ENCODE measurements at regions not wholly inside any gene's neighbourhood (a gene's known extent, or its start where the extent isn't known, plus 50 kb on each side); places are given as distances from the start of the nearest gene placed in this dataset.
"Not testable (repeated sequence)": the region's sequence is repeated elsewhere in the genome, so short reads cannot be mapped to it uniquely, and the experiment has no call there.

DNA sequence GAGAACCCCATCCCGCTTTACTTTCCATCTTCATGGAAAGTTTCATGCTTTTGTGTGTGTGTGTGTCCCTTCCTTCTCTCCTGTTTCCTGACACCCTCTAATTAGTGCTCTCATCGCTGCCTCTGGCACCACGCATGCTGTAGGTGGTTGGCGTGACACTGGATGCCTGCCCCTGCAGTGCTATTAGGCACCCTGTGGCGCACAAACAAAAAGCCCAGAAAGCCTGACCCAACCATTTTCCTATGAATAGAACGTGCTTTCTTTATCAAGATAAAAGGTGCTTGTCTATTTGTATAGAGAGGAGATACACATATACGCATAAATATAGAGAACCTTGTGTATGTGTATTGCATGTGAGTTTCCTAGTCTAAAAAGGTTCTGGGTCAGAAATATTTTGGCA, 120.8 kb upstream of the CDCA7L start:
- Mint-ChIP-seq H3K9me3 (no peaks in the 10 kb centered on the region), H3K4me3 (no peak overlapping the region), H3K27ac (no peak overlapping the region), H3K27me3 (peaks cover 6 to 21% (median 11%) of the 10 kb centered on the region in 5 donors), H3K36me3 (no peaks in the 10 kb centered on the region), H3K4me1 (no peaks in the 10 kb centered on the region)
- ATAC-seq (no peak), DNase-seq (no peak)
- POLR2A ChIA-PET: no interaction called here

DNA sequence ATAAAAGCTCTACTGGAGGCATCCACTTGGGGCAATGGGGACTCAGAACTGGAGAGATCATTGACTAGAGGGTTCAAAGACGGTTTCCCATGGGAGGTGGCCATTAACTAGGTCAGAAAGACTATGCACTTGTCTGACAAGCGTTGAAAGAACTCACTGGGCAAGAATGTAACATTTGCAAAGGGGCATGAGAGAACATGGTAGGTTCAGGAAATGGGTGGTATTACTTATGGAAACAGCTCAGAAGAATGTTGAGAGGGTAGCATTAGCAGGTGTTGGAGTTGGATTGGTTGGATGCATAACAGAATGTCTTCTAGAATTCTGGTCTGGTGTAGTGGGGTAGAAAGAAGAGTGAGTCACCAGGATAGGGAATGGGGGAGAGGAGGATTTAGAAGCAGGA, 119.1 kb upstream of the CDCA7L start:
- no peak for DNase-seq
- Mint-ChIP-seq H3K4me3 (no peak overlapping the region), H3K36me3 (no peaks in the 10 kb centered on the region), H3K9me3 (no peaks in the 10 kb centered on the region), H3K27ac (no peak overlapping the region), H3K27me3 (peaks cover 12 to 21% (median 14%) of the 10 kb centered on the region in 5 donors), H3K4me1 (no peaks in the 10 kb centered on the region)
- ATAC-seq: no peak
- POLR2A ChIA-PET: no interaction called here

DNA sequence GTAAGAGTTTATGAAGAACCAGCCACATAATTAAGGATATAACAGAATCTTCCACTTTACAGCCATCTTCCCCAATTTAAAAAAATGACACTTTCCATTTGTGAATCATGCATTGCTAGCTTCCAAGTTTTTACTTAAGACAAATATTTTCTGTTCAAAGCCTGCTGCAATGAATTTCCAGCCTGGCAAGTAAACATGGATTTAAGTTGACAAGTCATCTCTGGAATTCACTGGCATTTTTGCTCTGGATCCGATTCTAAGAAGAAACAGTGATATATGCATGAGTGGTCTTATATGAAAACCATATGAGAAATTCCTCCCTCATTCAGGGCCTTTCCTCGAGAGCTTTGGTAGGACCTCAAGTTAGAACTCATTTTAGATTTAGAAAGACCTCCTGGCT, 116.1 kb upstream of the CDCA7L start:
- no peak overlapping the region for H3K27ac Mint-ChIP-seq
- H3K27me3 Mint-ChIP-seq: peaks cover 7 to 13% (median 12%) of the 10 kb centered on the region in 5 donors
- DNase-seq: no peak
- no peak overlapping the region for H3K4me3 Mint-ChIP-seq
- POLR2A ChIA-PET: no interaction called here
- no peaks in the 10 kb centered on the region for H3K36me3 Mint-ChIP-seq
- no peak for ATAC-seq
- peaks cover 0 to 2% (median 0%) of the 10 kb centered on the region in 9 donors for H3K9me3 Mint-ChIP-seq
- H3K4me1 Mint-ChIP-seq: no peaks in the 10 kb centered on the region

DNA sequence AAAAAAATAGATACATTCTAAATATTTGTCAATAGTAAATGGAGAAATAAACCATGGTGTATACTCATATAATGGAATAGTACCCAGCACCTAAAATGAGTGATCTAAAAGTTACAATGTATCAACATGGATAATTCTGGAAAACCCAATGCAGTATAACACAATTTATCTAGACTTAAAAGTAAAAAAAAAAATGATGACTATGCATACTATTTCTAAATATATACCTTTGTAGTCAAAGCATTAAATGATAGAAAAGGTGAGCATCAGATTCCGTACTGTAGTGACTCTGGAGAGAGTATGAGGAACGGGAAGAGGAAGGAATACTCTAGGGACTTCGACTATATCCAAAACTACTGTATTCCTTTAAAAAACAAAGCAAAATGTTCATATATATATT, 115.2 kb upstream of the CDCA7L start:
- H3K9me3 Mint-ChIP-seq: peaks cover 0 to 2% (median 0%) of the 10 kb centered on the region in 9 donors
- no peak overlapping the region for H3K27ac Mint-ChIP-seq
- no peaks in the 10 kb centered on the region for H3K36me3 Mint-ChIP-seq
- no peak overlapping the region for H3K4me3 Mint-ChIP-seq
- H3K4me1 Mint-ChIP-seq: no peaks in the 10 kb centered on the region
- POLR2A ChIA-PET: no interaction called here
- peaks cover 5 to 17% (median 13%) of the 10 kb centered on the region in 5 donors for H3K27me3 Mint-ChIP-seq
- DNase-seq (no peak), ATAC-seq (no peak)

DNA sequence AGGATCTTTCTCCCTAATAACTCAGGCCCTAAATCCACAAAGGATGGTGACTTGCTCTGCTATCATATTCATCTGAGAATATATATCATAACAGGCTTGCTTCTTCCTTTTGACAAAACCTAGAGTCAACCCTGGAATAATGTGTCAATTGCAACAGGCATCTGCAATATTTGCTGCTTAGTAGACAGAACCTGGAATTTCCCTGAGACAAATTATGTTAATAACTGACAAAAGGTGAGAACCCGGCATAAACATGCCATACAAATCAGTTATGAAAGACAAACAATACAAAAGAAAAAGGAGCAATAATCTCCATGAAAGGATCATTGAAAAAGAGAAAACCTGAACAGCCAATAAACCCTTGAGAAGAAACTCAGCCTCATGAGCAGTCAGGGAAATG, 114.5 kb upstream of the CDCA7L start:
- H3K4me1 Mint-ChIP-seq: no peaks in the 10 kb centered on the region
- no peak for ATAC-seq

DNA sequence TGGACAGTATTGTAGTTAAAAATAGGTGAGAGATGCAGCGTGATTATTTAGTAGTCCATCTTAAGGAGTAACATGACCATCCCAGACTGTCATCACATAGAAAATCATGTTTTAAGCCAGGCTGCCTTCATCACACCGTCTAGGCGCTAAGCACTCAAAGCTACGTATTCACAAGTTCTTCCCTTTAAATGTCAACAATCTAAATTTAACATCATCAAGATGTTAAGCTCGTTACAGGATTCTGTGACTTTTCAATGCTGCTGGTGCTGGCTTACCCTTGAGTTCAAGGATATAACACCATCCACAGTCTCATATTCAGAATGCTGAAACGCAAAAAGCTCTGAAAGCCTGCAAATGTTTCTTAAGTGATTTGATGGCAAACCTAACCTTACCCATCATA, 109.5 kb upstream of the CDCA7L start:
- DNase-seq (no peak), ATAC-seq (no peak)
- H3K27me3 Mint-ChIP-seq: peaks cover 8 to 15% (median 13%) of the 10 kb centered on the region in 5 donors
- H3K36me3 Mint-ChIP-seq: no peaks in the 10 kb centered on the region
- H3K4me3 Mint-ChIP-seq: no peak overlapping the region
- H3K27ac Mint-ChIP-seq: no peak overlapping the region
- no peaks in the 10 kb centered on the region for H3K4me1 Mint-ChIP-seq
- POLR2A ChIA-PET: no interaction called here
- peaks cover 0 to 2% (median 0%) of the 10 kb centered on the region in 9 donors for H3K9me3 Mint-ChIP-seq

More for the DNA sequence above, 114.5 kb upstream of the CDCA7L start:
- Mint-ChIP-seq H3K27me3 (peaks cover 7 to 17% (median 15%) of the 10 kb centered on the region in 5 donors), H3K27ac (no peak overlapping the region), H3K4me3 (no peak overlapping the region), H3K9me3 (peaks cover 0 to 2% (median 0%) of the 10 kb centered on the region in 9 donors), H3K36me3 (no peaks in the 10 kb centered on the region)
- POLR2A ChIA-PET: no interaction called here
- DNase-seq: no peak

DNA sequence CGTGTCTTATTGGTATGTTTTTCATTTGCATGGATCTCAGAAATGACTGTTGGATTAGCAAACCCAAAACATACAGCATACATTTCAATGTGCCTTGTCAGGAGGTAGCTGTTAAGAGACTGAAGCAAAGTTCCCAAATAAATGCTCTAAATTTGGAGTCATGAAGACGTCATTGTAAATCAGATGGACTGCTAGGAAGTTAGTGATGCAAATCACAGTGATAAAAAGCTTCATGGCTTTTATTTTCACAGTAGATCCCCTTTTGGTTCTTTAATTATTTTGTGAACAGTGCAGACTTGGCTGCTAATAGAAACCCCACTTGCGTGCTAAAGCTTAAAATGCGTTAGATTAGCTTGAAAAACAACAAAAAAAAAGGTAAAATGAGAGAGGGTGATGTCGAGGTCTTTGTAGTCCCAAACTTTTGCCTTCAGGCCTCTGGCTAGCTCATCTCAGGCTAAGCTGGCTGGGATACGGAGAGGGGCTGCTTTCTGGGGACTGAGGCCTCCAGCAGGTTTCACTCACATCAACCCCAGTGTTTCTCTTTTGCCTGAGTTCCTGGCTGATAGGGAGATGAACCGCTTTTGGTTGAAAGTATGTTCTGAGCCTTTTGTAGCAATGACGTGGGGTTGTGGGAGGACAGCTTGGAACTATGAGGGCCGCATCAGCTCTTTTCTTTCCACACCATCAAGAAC, 107.1 kb upstream of the CDCA7L start:
- no peak for ATAC-seq
- no peak overlapping the region for H3K27ac Mint-ChIP-seq
- H3K9me3 Mint-ChIP-seq: no peaks in the 10 kb centered on the region
- H3K36me3 Mint-ChIP-seq: no peaks in the 10 kb centered on the region
- no peak for DNase-seq
- no peak overlapping the region for H3K4me3 Mint-ChIP-seq
- H3K27me3 Mint-ChIP-seq: peaks cover 5 to 14% (median 10%) of the 10 kb centered on the region in 5 donors
- POLR2A ChIA-PET: no interaction called here
- no peaks in the 10 kb centered on the region for H3K4me1 Mint-ChIP-seq

DNA sequence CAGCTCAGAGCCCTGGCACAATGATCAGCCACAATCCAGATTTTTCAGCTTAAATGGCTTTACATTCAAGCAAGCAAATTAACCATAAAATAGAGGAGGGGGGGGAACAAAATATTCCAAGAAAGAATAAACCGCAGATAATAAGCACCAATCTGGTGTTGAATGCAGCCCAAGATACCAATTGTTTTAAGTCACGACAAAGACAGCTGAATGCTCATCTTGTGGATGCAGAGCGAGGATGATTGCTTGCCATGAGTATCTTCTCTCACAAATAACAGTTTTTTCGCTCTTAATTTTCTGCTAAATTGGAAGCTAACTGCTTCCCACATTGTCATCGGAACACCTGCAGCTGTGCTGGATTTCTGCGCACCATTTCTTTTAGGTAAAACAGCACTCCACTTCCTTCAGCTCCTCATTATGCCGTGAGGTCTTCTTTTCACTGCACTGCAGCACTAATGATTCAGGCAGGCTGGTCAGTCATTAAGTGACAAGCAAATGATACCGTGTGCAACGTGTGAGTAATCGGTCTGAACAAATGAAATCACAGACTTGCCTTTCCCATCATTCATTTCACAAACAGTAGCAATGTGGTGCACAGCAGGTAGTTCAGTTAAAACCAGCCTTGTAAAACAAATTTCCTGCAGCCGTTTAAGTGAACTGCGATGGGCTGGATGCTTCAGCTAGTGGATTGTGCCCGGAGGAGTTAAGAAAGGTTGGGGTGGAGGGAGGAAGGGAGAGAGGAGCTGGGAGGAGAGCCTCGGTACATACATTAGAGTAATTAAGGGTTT, 106.4 kb upstream of the CDCA7L start:
- DNase-seq (no peak), ATAC-seq (no peak)
- Mint-ChIP-seq H3K27ac (no peak overlapping the region), H3K4me1 (no peaks in the 10 kb centered on the region), H3K27me3 (peaks cover 4 to 14% (median 10%) of the 10 kb centered on the region in 5 donors), H3K4me3 (no peak overlapping the region), H3K9me3 (no peaks in the 10 kb centered on the region), H3K36me3 (no peaks in the 10 kb centered on the region)
- POLR2A ChIA-PET: no interaction called here

DNA sequence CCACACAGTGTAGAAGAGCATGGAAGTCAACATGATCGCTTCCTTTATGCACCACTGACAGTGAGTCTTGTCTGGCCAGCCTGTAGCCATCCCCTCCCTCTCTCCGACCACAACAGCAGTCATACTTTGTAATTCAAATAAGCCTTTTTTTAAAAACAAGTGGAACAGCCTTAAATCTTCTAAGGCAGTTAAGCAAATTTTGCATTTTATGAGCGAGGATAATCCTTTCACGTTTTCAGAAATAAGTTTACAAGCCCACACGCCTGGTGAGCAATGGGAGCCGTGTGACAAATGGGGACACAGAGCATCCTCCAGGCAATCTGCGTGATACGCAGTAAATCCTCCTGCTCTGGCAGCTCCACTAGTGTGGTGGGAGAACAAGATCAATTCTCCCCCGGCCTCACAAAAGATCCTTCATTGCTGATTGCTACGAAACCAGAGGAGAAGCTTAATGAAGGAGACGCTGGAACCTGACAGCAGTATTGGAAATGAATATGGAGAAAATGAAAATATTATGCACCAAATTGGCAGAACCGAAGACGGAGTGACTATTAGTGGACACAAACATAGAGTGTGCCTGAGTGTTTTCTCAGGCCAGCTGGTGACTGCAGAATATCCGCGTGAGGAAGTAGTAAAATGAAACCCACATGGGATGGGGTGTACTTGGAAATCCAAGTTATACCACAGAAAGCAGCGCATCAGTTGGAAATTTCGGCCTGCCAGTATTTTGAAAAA, 104.2 kb upstream of the CDCA7L start:
- H3K27me3 Mint-ChIP-seq: peaks cover 0 to 7% (median 5%) of the 10 kb centered on the region in 5 donors
- no peak overlapping the region for H3K4me3 Mint-ChIP-seq
- ATAC-seq (no peak), DNase-seq (no peak)
- H3K9me3 Mint-ChIP-seq: no peaks in the 10 kb centered on the region
- H3K4me1 Mint-ChIP-seq: no peaks in the 10 kb centered on the region
- POLR2A ChIA-PET: no interaction called here
- H3K27ac Mint-ChIP-seq: peak overlapping the region in 1 of 10 donors; percentile 11
- no peaks in the 10 kb centered on the region for H3K36me3 Mint-ChIP-seq

DNA sequence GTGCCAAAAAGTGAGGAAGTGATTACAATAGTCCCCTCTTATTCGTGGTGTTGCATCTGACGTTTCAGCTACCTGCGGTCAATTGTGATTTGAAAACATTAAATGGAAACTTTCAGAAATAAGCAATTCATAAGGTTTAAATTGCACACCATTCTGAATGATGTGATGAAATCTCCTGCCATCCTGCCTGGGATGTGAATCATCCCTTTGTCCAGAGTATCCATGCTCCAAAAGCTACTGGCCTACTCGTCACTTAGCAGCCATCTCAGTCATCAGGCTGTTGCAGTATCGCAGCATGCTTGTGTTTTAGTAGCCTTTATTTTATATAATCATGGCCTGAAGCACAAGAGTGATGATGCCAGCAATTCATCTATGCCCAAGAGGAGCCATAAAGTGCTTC, 97.7 kb upstream of the CDCA7L start:
- Mint-ChIP-seq H3K27ac (no peak overlapping the region), H3K27me3 (peaks cover 3 to 26% (median 10%) of the 10 kb centered on the region in 5 donors)

DNA sequence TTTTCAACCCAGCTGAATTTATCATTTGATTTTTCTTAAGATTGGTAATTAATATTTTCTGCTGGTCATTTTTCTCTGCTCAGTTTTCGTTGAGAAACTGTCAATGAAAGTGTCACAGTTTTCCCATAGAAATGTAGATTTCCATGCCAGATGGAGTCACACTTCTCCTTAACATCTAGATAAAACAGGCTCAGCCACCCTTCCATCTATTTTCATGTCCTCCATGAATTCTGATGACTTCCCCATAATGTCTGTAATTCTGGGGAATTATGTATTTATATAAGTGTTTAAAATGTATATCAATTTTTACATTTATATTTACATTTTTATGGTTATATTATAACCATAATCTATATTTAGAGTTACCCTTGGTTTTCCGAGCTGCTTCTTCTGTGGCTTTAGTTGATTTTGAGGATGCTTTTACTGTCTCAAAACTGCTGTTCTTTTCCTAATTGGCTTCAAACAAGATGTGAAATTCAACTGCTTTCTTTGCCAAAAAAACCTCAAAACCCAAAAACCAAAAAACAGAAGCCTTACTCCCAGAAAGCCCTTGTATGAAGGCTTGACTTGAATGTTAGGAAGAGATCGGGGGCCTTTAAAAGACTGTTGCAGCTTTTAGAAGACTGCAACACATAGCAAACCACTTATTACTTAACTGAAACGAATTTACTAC, 95.4 kb upstream of the CDCA7L start:
- Mint-ChIP-seq H3K27ac (no peak overlapping the region), H3K9me3 (no peaks in the 10 kb centered on the region), H3K27me3 (peaks cover 3 to 33% (median 10%) of the 10 kb centered on the region in 5 donors), H3K4me1 (no peaks in the 10 kb centered on the region), H3K4me3 (no peak overlapping the region), H3K36me3 (no peaks in the 10 kb centered on the region)
- ATAC-seq (no peak), DNase-seq (no peak)
- POLR2A ChIA-PET: no interaction called here

More for the DNA sequence above, 97.7 kb upstream of the CDCA7L start:
- H3K4me1 Mint-ChIP-seq: no peaks in the 10 kb centered on the region
- H3K36me3 Mint-ChIP-seq: no peaks in the 10 kb centered on the region
- no peak overlapping the region for H3K4me3 Mint-ChIP-seq
- ATAC-seq: no peak
- POLR2A ChIA-PET: no interaction called here
- no peak for DNase-seq
- H3K9me3 Mint-ChIP-seq: no peaks in the 10 kb centered on the region

DNA sequence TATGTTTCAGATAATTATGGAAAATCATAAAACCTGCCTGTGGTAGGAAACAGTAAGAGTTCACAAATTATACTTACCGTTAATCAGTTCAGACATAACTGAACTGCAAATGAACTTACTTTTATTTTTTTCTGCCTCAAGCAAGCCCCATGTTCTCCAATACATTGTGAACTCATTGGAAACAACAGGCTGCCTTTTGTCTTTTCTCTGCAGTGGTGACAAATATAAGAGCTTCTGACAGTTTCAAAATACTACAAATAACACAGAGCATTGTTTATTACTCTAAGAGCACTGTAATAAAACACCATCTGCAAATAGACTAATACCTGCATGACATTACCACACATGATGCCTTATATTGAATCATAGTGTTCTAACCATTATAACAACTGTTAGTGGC, 94.0 kb upstream of the CDCA7L start:
- no peaks in the 10 kb centered on the region for H3K9me3 Mint-ChIP-seq
- no peak overlapping the region for H3K27ac Mint-ChIP-seq
- POLR2A ChIA-PET: no interaction called here
- no peak for ATAC-seq
- H3K4me1 Mint-ChIP-seq: no peaks in the 10 kb centered on the region
- H3K36me3 Mint-ChIP-seq: no peaks in the 10 kb centered on the region
- H3K4me3 Mint-ChIP-seq: no peak overlapping the region
- DNase-seq: no peak
- H3K27me3 Mint-ChIP-seq: peaks cover 3 to 31% (median 11%) of the 10 kb centered on the region in 5 donors

DNA sequence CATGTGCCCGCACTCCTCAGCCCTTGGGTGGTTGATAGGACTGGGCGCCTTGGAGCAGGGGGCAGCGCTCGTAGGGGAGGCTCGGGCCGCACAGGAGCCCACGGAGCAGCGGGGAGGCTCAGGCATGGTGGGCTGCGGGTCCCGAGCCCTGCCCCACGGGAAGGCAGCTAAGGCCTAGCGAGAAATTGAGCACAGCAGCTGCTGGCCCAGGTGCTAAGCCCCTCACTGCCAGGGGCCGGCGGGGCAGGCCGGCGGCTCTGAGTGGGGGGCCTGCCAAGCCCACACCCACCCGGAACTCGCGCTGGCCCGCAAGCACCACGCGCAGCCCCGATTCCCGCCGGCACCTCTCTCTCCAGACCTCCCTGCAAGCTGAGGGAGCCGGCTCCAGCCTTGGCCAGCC, 86.7 kb upstream of the CDCA7L start:
- H3K4me3 Mint-ChIP-seq, POLR2A ChIA-PET, H3K9me3 Mint-ChIP-seq, H3K36me3 Mint-ChIP-seq, H3K27me3 Mint-ChIP-seq, DNase-seq, ATAC-seq, H3K27ac Mint-ChIP-seq, H3K4me1 Mint-ChIP-seq: not testable (repeated sequence)
